ENCODE measurements at regions not wholly inside any gene's neighbourhood (a gene's known extent, or its start where the extent isn't known, plus 50 kb on each side); places are given as distances from the start of the nearest gene placed in this dataset.

DNA sequence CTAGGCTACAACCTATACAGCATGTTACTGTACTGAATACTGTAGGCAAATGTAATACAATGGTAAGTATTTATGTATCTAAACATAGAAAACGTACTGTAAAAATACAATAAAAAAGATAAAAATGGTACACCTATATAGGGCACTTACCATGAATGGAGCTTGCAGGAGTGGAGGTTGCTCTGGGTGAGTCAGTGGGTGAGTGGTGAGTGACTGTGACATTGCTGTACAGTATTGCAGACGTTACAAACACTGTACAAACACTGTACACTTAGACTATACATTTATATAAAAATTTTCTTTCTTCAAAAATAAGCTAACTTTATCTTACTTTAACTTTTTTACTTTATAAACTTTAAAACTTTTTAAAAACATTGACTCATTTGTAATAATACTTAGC is 190.3 kb upstream of the NR3C2 start:
- DNase-seq (ENCODE audit: low read depth, low spot score) (no peak), FAIRE-seq (no peak)
- Histone ChIP-seq H3K79me2 (ENCODE audit: control insufficient read depth, insufficient read depth, low read length) (no peaks in the 10 kb centered on the region), H3K4me1 (ENCODE audit: control insufficient read depth, extremely low read depth, insufficient read depth, low read length) (peaks cover 3% of the 10 kb centered on the region), H3K4me2 (ENCODE audit: control insufficient read depth, extremely low read depth, insufficient read depth, low read depth, low read length) (no peak overlapping the region), H3K27me3 (ENCODE audit: control insufficient read depth, extremely low read depth, insufficient read depth, low read length) (no peaks in the 10 kb centered on the region), H3K36me3 (ENCODE audit: control insufficient read depth in 2 of 2, extremely low read depth in 1 of 2, insufficient read depth in 2 of 2, low read length in 2 of 2) (no peaks in the 10 kb centered on the region), H3K9ac (ENCODE audit: control insufficient read depth, extremely low read depth, insufficient read depth, low read length) (no peak overlapping the region), H2AFZ (ENCODE audit: control insufficient read depth, low read length) (no peak overlapping the region), H3K9me1 (ENCODE audit: control insufficient read depth, extremely low read depth, insufficient read depth, low read length) (no peaks in the 10 kb centered on the region), H4K20me1 (ENCODE audit: control insufficient read depth, extremely low read depth, insufficient read depth, low read length) (no peaks in the 10 kb centered on the region), H3K27ac (ENCODE audit: control insufficient read depth, insufficient read depth, low read length) (no peak overlapping the region), H3K4me3 (ENCODE audit: control insufficient read depth in 2 of 3, extremely low read depth in 1 of 3, insufficient read depth in 2 of 3, low read depth in 1 of 3, low read length in 3 of 3) (no peak overlapping the region), H3K9me3 (ENCODE audit: control insufficient read depth, low read depth, low read length) (no peaks in the 10 kb centered on the region)
- no peak for TF ChIP-seq EZH2 (IDR thresholded peaks at IDR 0.05; ENCODE audit: low read length)
- TF ChIP-seq, protein P1, sequence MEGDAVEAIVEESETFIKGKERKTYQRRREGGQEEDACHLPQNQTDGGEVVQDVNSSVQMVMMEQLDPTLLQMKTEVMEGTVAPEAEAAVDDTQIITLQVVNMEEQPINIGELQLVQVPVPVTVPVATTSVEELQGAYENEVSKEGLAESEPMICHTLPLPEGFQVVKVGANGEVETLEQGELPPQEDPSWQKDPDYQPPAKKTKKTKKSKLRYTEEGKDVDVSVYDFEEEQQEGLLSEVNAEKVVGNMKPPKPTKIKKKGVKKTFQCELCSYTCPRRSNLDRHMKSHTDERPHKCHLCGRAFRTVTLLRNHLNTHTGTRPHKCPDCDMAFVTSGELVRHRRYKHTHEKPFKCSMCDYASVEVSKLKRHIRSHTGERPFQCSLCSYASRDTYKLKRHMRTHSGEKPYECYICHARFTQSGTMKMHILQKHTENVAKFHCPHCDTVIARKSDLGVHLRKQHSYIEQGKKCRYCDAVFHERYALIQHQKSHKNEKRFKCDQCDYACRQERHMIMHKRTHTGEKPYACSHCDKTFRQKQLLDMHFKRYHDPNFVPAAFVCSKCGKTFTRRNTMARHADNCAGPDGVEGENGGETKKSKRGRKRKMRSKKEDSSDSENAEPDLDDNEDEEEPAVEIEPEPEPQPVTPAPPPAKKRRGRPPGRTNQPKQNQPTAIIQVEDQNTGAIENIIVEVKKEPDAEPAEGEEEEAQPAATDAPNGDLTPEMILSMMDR (optimal IDR thresholded peaks at IDR 0.05 in 1 of 3, IDR thresholded peaks at IDR 0.05 in 1 of 3, conservative IDR thresholded peaks at IDR 0.05 in 1 of 3; ENCODE audit: extremely low read depth in 1 of 3, insufficient read depth in 2 of 3, low read length in 3 of 3) = no peak
- dilution Hi-C loops (cut with MboI; ENCODE audit: extremely low pct_ligation_motif_present, low sequenced_read_pairs) = no loop called here

DNA sequence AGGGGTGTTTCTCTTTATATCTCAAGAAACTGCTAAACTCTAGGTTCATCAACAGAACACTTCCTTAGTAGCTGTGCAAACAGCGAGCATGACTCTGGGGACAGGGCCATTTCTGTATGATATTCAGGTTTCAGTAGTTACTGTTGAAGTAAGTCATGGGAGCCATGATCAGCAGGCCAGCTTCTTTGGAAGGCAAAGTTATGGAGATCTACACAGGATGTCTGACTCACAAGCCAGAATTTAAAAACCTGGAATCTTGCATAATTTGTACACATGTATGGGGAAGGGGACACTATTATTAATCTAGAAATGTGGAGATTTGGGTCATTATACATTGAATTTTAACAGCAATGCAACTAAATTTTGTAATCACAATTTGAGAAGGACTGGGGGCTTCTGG is 187.8 kb upstream of the NR3C2 start:
- FAIRE-seq (no peak), DNase-seq (ENCODE audit: low read depth, low spot score) (no peak)
- Histone ChIP-seq H4K20me1 (ENCODE audit: control insufficient read depth, extremely low read depth, insufficient read depth, low read length) (no peaks in the 10 kb centered on the region), H3K9ac (ENCODE audit: control insufficient read depth, extremely low read depth, insufficient read depth, low read length) (no peak overlapping the region), H3K27me3 (ENCODE audit: control insufficient read depth, extremely low read depth, insufficient read depth, low read length) (no peaks in the 10 kb centered on the region), H3K4me1 (ENCODE audit: control insufficient read depth, extremely low read depth, insufficient read depth, low read length) (peaks cover 3% of the 10 kb centered on the region), H3K9me3 (ENCODE audit: control insufficient read depth, low read depth, low read length) (no peaks in the 10 kb centered on the region), H3K36me3 (ENCODE audit: control insufficient read depth in 2 of 2, extremely low read depth in 1 of 2, insufficient read depth in 2 of 2, low read length in 2 of 2) (no peaks in the 10 kb centered on the region), H3K4me2 (ENCODE audit: control insufficient read depth, extremely low read depth, insufficient read depth, low read depth, low read length) (no peak overlapping the region), H3K79me2 (ENCODE audit: control insufficient read depth, insufficient read depth, low read length) (no peaks in the 10 kb centered on the region), H2AFZ (ENCODE audit: control insufficient read depth, low read length) (no peak overlapping the region), H3K9me1 (ENCODE audit: control insufficient read depth, extremely low read depth, insufficient read depth, low read length) (no peaks in the 10 kb centered on the region), H3K27ac (ENCODE audit: control insufficient read depth, insufficient read depth, low read length) (no peak overlapping the region), H3K4me3 (ENCODE audit: control insufficient read depth in 2 of 3, extremely low read depth in 1 of 3, insufficient read depth in 2 of 3, low read depth in 1 of 3, low read length in 3 of 3) (no peak overlapping the region)
- TF ChIP-seq EZH2 (IDR thresholded peaks at IDR 0.05; ENCODE audit: low read length) = no peak
- TF ChIP-seq, protein P1 (optimal IDR thresholded peaks at IDR 0.05 in 1 of 3, IDR thresholded peaks at IDR 0.05 in 1 of 3, conservative IDR thresholded peaks at IDR 0.05 in 1 of 3; ENCODE audit: extremely low read depth in 1 of 3, insufficient read depth in 2 of 3, low read length in 3 of 3) = no peak
- dilution Hi-C loops (cut with MboI; ENCODE audit: extremely low pct_ligation_motif_present, low sequenced_read_pairs) = no loop called here
